Dendritic cell treated with granulocyte-macrophage colony-stimulating factor and Interleukin-4, amounts not matched to agents 40 ng/mL and 50 ng/mL, for 4 days (primary cell): ENCODE measurements at regions not wholly inside any gene's neighbourhood (a gene's known extent, or its start where the extent isn't known, plus 50 kb on each side); places are given as distances from the start of the nearest gene placed in this dataset.
"Not testable (repeated sequence)": the region's sequence is repeated elsewhere in the genome, so short reads cannot be mapped to it uniquely, and the experiment has no call there.

ENCODE experiments used
- H3K27ac Mint-ChIP-seq: one replicate; pipeline ENCODE4 v1.8.0; 2022; ENCODE audit warnings: mild to moderate bottlenecking, mixed read lengths
- H3K27me3 Mint-ChIP-seq: one replicate; pipeline ENCODE4 v1.8.0; 2022; ENCODE audit warnings: mild to moderate bottlenecking, mixed read lengths
- H3K36me3 Mint-ChIP-seq: one replicate; pipeline ENCODE4 v1.8.0; 2022; ENCODE audit warnings: low read depth, mixed read lengths
- H3K4me1 Mint-ChIP-seq: one replicate; pipeline ENCODE4 v1.8.0; 2022; ENCODE audit warnings: low read depth, mixed read lengths
- H3K4me3 Mint-ChIP-seq: one replicate; pipeline ENCODE4 v1.8.0; 2022; ENCODE audit warnings: mild to moderate bottlenecking, moderate library complexity, mixed read lengths
- H3K9me3 Mint-ChIP-seq: one replicate; pipeline ENCODE4 v1.8.0; 2022; ENCODE audit warnings: mixed read lengths
- intact Hi-C: fragments of 100-400 bp; cut with micrococcal nuclease; formaldehyde crosslinking; loops from one replicate; pipeline ENCODE4 v1.15.0; 2022

- no peaks in the 10 kb centered on the region for H3K27me3 Mint-ChIP-seq
- H3K9me3 Mint-ChIP-seq = no peaks in the 10 kb centered on the region
- H3K4me1 Mint-ChIP-seq = peaks cover 14% of the 10 kb centered on the region
- intact Hi-C loops = no loop called here
- H3K27ac Mint-ChIP-seq = no peak overlapping the region
- H3K4me3 Mint-ChIP-seq = no peak overlapping the region
- no peaks in the 10 kb centered on the region for H3K36me3 Mint-ChIP-seq
Measured at GRCh38 chr7:81500631-81501030, 269.2 kb downstream of the HGF start.

- no peaks in the 10 kb centered on the region for H3K27me3 Mint-ChIP-seq
- H3K36me3 Mint-ChIP-seq = no peaks in the 10 kb centered on the region
- H3K27ac Mint-ChIP-seq = no peak overlapping the region
- peaks cover 14% of the 10 kb centered on the region for H3K4me1 Mint-ChIP-seq
- H3K4me3 Mint-ChIP-seq = no peak overlapping the region
- no peaks in the 10 kb centered on the region for H3K9me3 Mint-ChIP-seq
- intact Hi-C loops = loop anchor here (1.0 to 5.0 kb wide), 3 partner anchors 457 to 1228 kb away; no protein-coding TSS in a partner anchor
Measured at GRCh38 chr7:81499262-81500116, 270.4 kb downstream of the HGF start.

GRCh38 chr7:81498176-81498575 lies 271.7 kb downstream of the HGF start:
- intact Hi-C loops = loop anchor here (5.0 kb wide), 1 partner anchor 1229 kb away; no protein-coding TSS in a partner anchor
- Mint-ChIP-seq H3K36me3 (no peaks in the 10 kb centered on the region), H3K4me1 (peaks cover 14% of the 10 kb centered on the region), H3K27me3 (no peaks in the 10 kb centered on the region), H3K9me3 (no peaks in the 10 kb centered on the region), H3K4me3 (no peak overlapping the region), H3K27ac (no peak overlapping the region)

DNA sequence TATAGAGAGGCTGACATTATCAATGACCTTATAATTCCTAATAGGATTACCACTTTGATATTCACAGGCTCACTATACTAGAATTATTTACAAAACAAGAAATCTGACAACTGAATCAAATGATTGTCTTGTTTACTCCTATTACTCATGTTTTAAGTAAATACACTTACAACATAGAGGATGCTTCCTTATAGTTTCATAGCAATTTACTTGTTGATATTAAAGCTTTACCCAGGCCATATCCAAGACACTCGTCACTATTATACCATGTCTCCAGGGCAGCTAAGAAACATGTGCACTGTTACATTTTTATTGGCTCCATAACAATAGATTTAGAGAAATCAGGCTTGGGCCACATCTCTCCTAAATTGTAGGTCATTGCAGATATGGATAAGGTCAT lies 276.9 kb downstream of the HGF start:
- intact Hi-C loops = no loop called here
- no peak overlapping the region for H3K27ac Mint-ChIP-seq
- H3K4me1 Mint-ChIP-seq = peaks cover 5% of the 10 kb centered on the region
- no peaks in the 10 kb centered on the region for H3K9me3 Mint-ChIP-seq
- H3K36me3 Mint-ChIP-seq = no peaks in the 10 kb centered on the region
- no peaks in the 10 kb centered on the region for H3K27me3 Mint-ChIP-seq
- no peak overlapping the region for H3K4me3 Mint-ChIP-seq

DNA sequence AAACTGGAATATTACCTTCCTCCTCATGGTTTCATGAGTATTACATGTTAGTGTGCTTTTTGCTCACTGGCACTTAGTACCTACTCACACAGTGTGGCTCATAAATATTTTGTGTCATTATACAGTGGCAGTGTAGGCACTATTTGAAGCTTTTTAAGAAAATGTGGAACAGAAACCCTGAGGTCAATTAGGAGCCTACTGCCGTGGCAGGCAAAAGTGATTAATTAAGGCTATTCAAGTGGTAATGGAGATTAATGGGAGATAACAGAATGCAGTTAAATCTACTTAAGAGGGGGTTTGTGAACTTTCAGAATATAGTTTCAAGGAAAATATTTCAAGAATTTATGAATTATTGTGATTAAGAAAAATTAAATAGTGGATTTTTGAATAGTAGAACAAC lies 277.6 kb downstream of the HGF start:
- Mint-ChIP-seq H3K27me3 (no peaks in the 10 kb centered on the region), H3K4me3 (no peak overlapping the region), H3K9me3 (no peaks in the 10 kb centered on the region), H3K36me3 (no peaks in the 10 kb centered on the region), H3K4me1 (peaks cover 9% of the 10 kb centered on the region), H3K27ac (no peak overlapping the region)
- intact Hi-C loops = no loop called here

GRCh38 chr7:81491573-81491972 lies 278.3 kb downstream of the HGF start:
- Mint-ChIP-seq H3K9me3 (no peaks in the 10 kb centered on the region), H3K4me3 (no peak overlapping the region), H3K27ac (no peak overlapping the region), H3K27me3 (no peaks in the 10 kb centered on the region), H3K36me3 (no peaks in the 10 kb centered on the region), H3K4me1 (peaks cover 10% of the 10 kb centered on the region)
- intact Hi-C loops = no loop called here

GRCh38 chr7:81488210-81488609 lies 281.6 kb downstream of the HGF start:
- Mint-ChIP-seq H3K9me3 (no peaks in the 10 kb centered on the region), H3K27ac (no peak overlapping the region), H3K4me3 (no peak overlapping the region), H3K4me1 (peaks cover 10% of the 10 kb centered on the region), H3K36me3 (no peaks in the 10 kb centered on the region), H3K27me3 (no peaks in the 10 kb centered on the region)
- intact Hi-C loops = loop anchor here (10.0 kb wide), 2 partner anchors 997 to 1087 kb away; no protein-coding TSS in a partner anchor

- no peak overlapping the region for H3K27ac Mint-ChIP-seq
- no peaks in the 10 kb centered on the region for H3K9me3 Mint-ChIP-seq
- peaks cover 10% of the 10 kb centered on the region for H3K4me1 Mint-ChIP-seq
- H3K36me3 Mint-ChIP-seq = no peaks in the 10 kb centered on the region
- no peaks in the 10 kb centered on the region for H3K27me3 Mint-ChIP-seq
- intact Hi-C loops = loop anchor here (10.0 kb wide), 2 partner anchors 997 to 1087 kb away; no protein-coding TSS in a partner anchor
- no peak overlapping the region for H3K4me3 Mint-ChIP-seq
Measured at GRCh38 chr7:81487516-81487915, 282.3 kb downstream of the HGF start.

GRCh38 chr7:81484261-81484660 lies 285.6 kb downstream of the HGF start:
- Mint-ChIP-seq H3K4me3 (no peak overlapping the region), H3K9me3 (no peaks in the 10 kb centered on the region), H3K4me1 (peaks cover 5% of the 10 kb centered on the region), H3K27me3 (no peaks in the 10 kb centered on the region), H3K27ac (no peak overlapping the region), H3K36me3 (no peaks in the 10 kb centered on the region)
- intact Hi-C loops = loop anchor here (5.0 to 10.0 kb wide), 3 partner anchors 473 to 1091 kb away; no protein-coding TSS in a partner anchor

- Mint-ChIP-seq H3K36me3 (no peaks in the 10 kb centered on the region), H3K27me3 (no peaks in the 10 kb centered on the region), H3K4me1 (peaks cover 5% of the 10 kb centered on the region), H3K27ac (no peak overlapping the region), H3K9me3 (no peaks in the 10 kb centered on the region), H3K4me3 (no peak overlapping the region)
- intact Hi-C loops = loop anchor here (1.0 to 10.0 kb wide), 4 partner anchors 475 to 1092 kb away; no protein-coding TSS in a partner anchor
Measured at GRCh38 chr7:81482600-81483186, 287.2 kb downstream of the HGF start.

- intact Hi-C loops = no loop called here
- no peak overlapping the region for H3K4me3 Mint-ChIP-seq
- no peak overlapping the region for H3K27ac Mint-ChIP-seq
- no peaks in the 10 kb centered on the region for H3K9me3 Mint-ChIP-seq
- no peaks in the 10 kb centered on the region for H3K4me1 Mint-ChIP-seq
- H3K36me3 Mint-ChIP-seq = no peaks in the 10 kb centered on the region
- no peaks in the 10 kb centered on the region for H3K27me3 Mint-ChIP-seq
Measured at GRCh38 chr7:81478664-81479063, 291.2 kb downstream of the HGF start.

DNA sequence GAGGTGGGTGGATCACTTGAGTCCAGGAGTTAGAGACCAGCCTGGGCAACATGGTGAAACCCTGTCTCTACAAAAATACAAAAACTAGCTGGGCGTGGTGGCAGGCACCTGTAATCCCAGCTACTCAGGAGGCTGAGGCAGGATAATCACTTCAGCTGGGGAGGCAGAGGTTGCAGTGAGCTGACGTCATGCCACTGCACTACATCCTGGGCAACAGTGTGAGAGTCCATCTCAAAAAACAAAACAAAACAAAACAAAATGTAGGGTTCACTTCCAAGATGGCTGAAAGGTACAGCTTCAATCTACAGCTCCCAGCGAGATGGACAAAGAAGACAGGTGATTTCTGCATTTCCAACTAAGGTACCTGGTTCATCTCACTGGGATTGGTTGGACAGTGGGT lies 291.6 kb downstream of the HGF start:
- H3K4me1 Mint-ChIP-seq, H3K9me3 Mint-ChIP-seq, intact Hi-C loops, H3K36me3 Mint-ChIP-seq, H3K4me3 Mint-ChIP-seq, H3K27ac Mint-ChIP-seq, H3K27me3 Mint-ChIP-seq: not testable (repeated sequence)

- Mint-ChIP-seq H3K9me3 (no peaks in the 10 kb centered on the region), H3K27me3 (peaks cover 1% of the 10 kb centered on the region), H3K27ac (no peak overlapping the region), H3K4me3 (no peak overlapping the region), H3K36me3 (no peaks in the 10 kb centered on the region), H3K4me1 (no peaks in the 10 kb centered on the region)
- intact Hi-C loops = no loop called here
Measured at GRCh38 chr7:81473236-81473635, 296.6 kb downstream of the HGF start.

DNA sequence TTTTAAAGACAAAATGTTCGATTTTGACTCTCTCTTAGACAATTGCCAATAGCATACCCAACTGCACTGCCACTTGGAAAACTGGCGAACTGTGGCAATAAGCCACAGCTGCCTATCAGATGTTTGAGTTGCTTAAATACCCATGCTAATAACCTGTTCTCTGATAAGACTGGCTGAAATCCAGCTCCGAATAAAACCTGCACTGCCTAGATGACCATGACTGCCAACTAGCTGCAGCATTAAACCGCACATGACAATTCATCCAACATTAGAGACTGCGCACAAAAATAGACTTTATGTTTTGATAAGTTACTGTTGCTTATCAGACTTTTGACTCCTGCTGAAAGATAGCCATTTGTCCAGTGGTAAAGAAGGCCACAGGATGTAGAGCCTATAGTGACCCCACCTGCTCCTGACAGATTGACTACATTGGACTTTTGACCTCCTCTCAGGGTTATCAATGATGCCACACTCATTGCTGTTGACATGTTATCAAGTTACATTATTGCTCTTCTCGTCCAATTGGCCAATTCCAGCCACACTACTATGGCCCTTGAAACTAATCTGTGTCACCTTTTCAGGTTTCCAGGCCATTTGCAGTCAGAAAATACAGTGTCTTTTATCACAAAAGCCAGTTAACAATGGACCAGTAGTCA lies 299.0 kb downstream of the HGF start:
- intact Hi-C loops = loop anchor here (1.0 to 2.0 kb wide), 2 partner anchors 554 to 772 kb away; no protein-coding TSS in a partner anchor
- peaks cover 1% of the 10 kb centered on the region for H3K27me3 Mint-ChIP-seq
- H3K36me3 Mint-ChIP-seq = no peaks in the 10 kb centered on the region
- H3K27ac Mint-ChIP-seq = no peak overlapping the region
- H3K9me3 Mint-ChIP-seq = no peaks in the 10 kb centered on the region
- no peaks in the 10 kb centered on the region for H3K4me1 Mint-ChIP-seq
- no peak overlapping the region for H3K4me3 Mint-ChIP-seq
